Activated CD4-positive, alpha-beta T cell treated with anti-CD3 and anti-CD28 coated beads, Interleukin-2, amount 10 ng/mL, durations not matched to agents 24 days and 14 days (primary cell): ENCODE measurements at regions not wholly inside any gene's neighbourhood (a gene's known extent, or its start where the extent isn't known, plus 50 kb on each side); places are given as distances from the start of the nearest gene placed in this dataset.

ENCODE experiments used
- DNase-seq: peaks from one replicate; pipeline ENCODE4 v3.0.0; 2022
- H3K27ac Mint-ChIP-seq: one replicate; pipeline ENCODE4 v1.8.0; 2022; ENCODE audit warnings: mild to moderate bottlenecking, mixed read lengths
- H3K27me3 Mint-ChIP-seq: one replicate; pipeline ENCODE4 v1.8.0; 2022; ENCODE audit warnings: mixed read lengths
- H3K36me3 Mint-ChIP-seq: one replicate; pipeline ENCODE4 v1.8.0; 2022; ENCODE audit warnings: low read depth, mild to moderate bottlenecking, mixed read lengths
- H3K4me1 Mint-ChIP-seq: one replicate; pipeline ENCODE4 v1.8.0; 2021; ENCODE audit warnings: mixed read lengths
- H3K4me3 Mint-ChIP-seq: one replicate; pipeline ENCODE4 v1.8.0; 2022; ENCODE audit warnings: mild to moderate bottlenecking, moderate library complexity, mixed read lengths
- H3K9me3 Mint-ChIP-seq: one replicate; pipeline ENCODE4 v1.8.0; 2021; ENCODE audit warnings: mixed read lengths
- intact Hi-C: fragments of 100-400 bp; cut with micrococcal nuclease; formaldehyde crosslinking; loops from one replicate; pipeline ENCODE4 v1.15.1; 2023

GRCh38 chr4:23388699-23389395 is 501.0 kb downstream of the PPARGC1A start:
- DNase-seq = no peak
- intact Hi-C loops = no loop called here
- Mint-ChIP-seq H3K9me3 (no peaks in the 10 kb centered on the region), H3K27ac (no peak overlapping the region), H3K36me3 (no peaks in the 10 kb centered on the region), H3K4me3 (no peak overlapping the region), H3K4me1 (no peaks in the 10 kb centered on the region), H3K27me3 (no peaks in the 10 kb centered on the region)

- H3K9me3 Mint-ChIP-seq = no peaks in the 10 kb centered on the region
- H3K4me1 Mint-ChIP-seq = no peaks in the 10 kb centered on the region
- H3K27me3 Mint-ChIP-seq = no peaks in the 10 kb centered on the region
- no peak for DNase-seq
- H3K36me3 Mint-ChIP-seq = no peaks in the 10 kb centered on the region
- intact Hi-C loops = no loop called here
- H3K4me3 Mint-ChIP-seq = no peak overlapping the region
- no peak overlapping the region for H3K27ac Mint-ChIP-seq
Observed at GRCh38 chr4:23388255-23388654, 501.6 kb downstream of the PPARGC1A start.

- peaks cover 1% of the 10 kb centered on the region for H3K4me1 Mint-ChIP-seq
- H3K27ac Mint-ChIP-seq = no peak overlapping the region
- DNase-seq = no peak
- no peaks in the 10 kb centered on the region for H3K36me3 Mint-ChIP-seq
- H3K27me3 Mint-ChIP-seq = no peaks in the 10 kb centered on the region
- intact Hi-C loops = no loop called here
- H3K9me3 Mint-ChIP-seq = no peaks in the 10 kb centered on the region
- H3K4me3 Mint-ChIP-seq = no peak overlapping the region
Observed at GRCh38 chr4:23384741-23385140, 505.1 kb downstream of the PPARGC1A start.

GRCh38 chr4:23382879-23383278 is 507.0 kb downstream of the PPARGC1A start:
- no peak for DNase-seq
- Mint-ChIP-seq H3K4me3 (no peak overlapping the region), H3K4me1 (peaks cover 1% of the 10 kb centered on the region), H3K9me3 (no peaks in the 10 kb centered on the region), H3K36me3 (no peaks in the 10 kb centered on the region), H3K27ac (no peak overlapping the region), H3K27me3 (no peaks in the 10 kb centered on the region)
- intact Hi-C loops = no loop called here

- H3K9me3 Mint-ChIP-seq = no peaks in the 10 kb centered on the region
- H3K27ac Mint-ChIP-seq = no peak overlapping the region
- H3K4me1 Mint-ChIP-seq = no peaks in the 10 kb centered on the region
- H3K36me3 Mint-ChIP-seq = no peaks in the 10 kb centered on the region
- no peak for DNase-seq
- H3K27me3 Mint-ChIP-seq = no peaks in the 10 kb centered on the region
- no peak overlapping the region for H3K4me3 Mint-ChIP-seq
- intact Hi-C loops = no loop called here
Observed at GRCh38 chr4:23374259-23374658, 515.6 kb downstream of the PPARGC1A start.

- Mint-ChIP-seq H3K27ac (no peak overlapping the region), H3K4me1 (no peaks in the 10 kb centered on the region), H3K27me3 (no peaks in the 10 kb centered on the region), H3K36me3 (no peaks in the 10 kb centered on the region), H3K9me3 (no peaks in the 10 kb centered on the region), H3K4me3 (no peak overlapping the region)
- intact Hi-C loops = no loop called here
- no peak for DNase-seq
Observed at GRCh38 chr4:23373261-23373660, 516.6 kb downstream of the PPARGC1A start.

- Mint-ChIP-seq H3K4me3 (no peak overlapping the region), H3K27ac (no peak overlapping the region), H3K36me3 (no peaks in the 10 kb centered on the region), H3K4me1 (no peaks in the 10 kb centered on the region), H3K27me3 (no peaks in the 10 kb centered on the region), H3K9me3 (no peaks in the 10 kb centered on the region)
- DNase-seq = peak; percentile 34
- intact Hi-C loops = no loop called here
Observed at GRCh38 chr4:23371533-23371932, 518.3 kb downstream of the PPARGC1A start.

GRCh38 chr4:23369331-23369730 is 520.5 kb downstream of the PPARGC1A start:
- peak; percentile 24 for DNase-seq
- H3K4me1 Mint-ChIP-seq = no peaks in the 10 kb centered on the region
- H3K27ac Mint-ChIP-seq = no peak overlapping the region
- intact Hi-C loops = no loop called here
- H3K27me3 Mint-ChIP-seq = no peaks in the 10 kb centered on the region
- no peaks in the 10 kb centered on the region for H3K36me3 Mint-ChIP-seq
- no peak overlapping the region for H3K4me3 Mint-ChIP-seq
- no peaks in the 10 kb centered on the region for H3K9me3 Mint-ChIP-seq

GRCh38 chr4:23368081-23368697 is 521.7 kb downstream of the PPARGC1A start:
- Mint-ChIP-seq H3K27ac (no peak overlapping the region), H3K27me3 (no peaks in the 10 kb centered on the region), H3K4me3 (no peak overlapping the region), H3K9me3 (peaks cover 3% of the 10 kb centered on the region), H3K36me3 (no peaks in the 10 kb centered on the region), H3K4me1 (no peaks in the 10 kb centered on the region)
- no peak for DNase-seq
- intact Hi-C loops = no loop called here

- Mint-ChIP-seq H3K4me1 (no peaks in the 10 kb centered on the region), H3K9me3 (peaks cover 3% of the 10 kb centered on the region), H3K4me3 (no peak overlapping the region), H3K27ac (no peak overlapping the region), H3K27me3 (no peaks in the 10 kb centered on the region), H3K36me3 (no peaks in the 10 kb centered on the region)
- intact Hi-C loops = no loop called here
- no peak for DNase-seq
Observed at GRCh38 chr4:23366557-23366906, 523.3 kb downstream of the PPARGC1A start.

- DNase-seq = no peak
- Mint-ChIP-seq H3K27me3 (no peaks in the 10 kb centered on the region), H3K9me3 (peaks cover 3% of the 10 kb centered on the region), H3K4me3 (no peak overlapping the region), H3K36me3 (no peaks in the 10 kb centered on the region), H3K4me1 (no peaks in the 10 kb centered on the region), H3K27ac (no peak overlapping the region)
- intact Hi-C loops = no loop called here
Observed at GRCh38 chr4:23365871-23366556, 523.8 kb downstream of the PPARGC1A start.

- Mint-ChIP-seq H3K4me1 (no peaks in the 10 kb centered on the region), H3K36me3 (no peaks in the 10 kb centered on the region), H3K27ac (no peak overlapping the region), H3K27me3 (no peaks in the 10 kb centered on the region), H3K4me3 (no peak overlapping the region), H3K9me3 (peaks cover 3% of the 10 kb centered on the region)
- intact Hi-C loops = no loop called here
- no peak for DNase-seq
Observed at GRCh38 chr4:23365086-23365485, 524.8 kb downstream of the PPARGC1A start.

GRCh38 chr4:23364167-23364566 is 525.7 kb downstream of the PPARGC1A start:
- Mint-ChIP-seq H3K4me3 (no peak overlapping the region), H3K27ac (no peak overlapping the region)
- intact Hi-C loops = no loop called here

GRCh38 chr4:23361453-23361852 is 528.4 kb downstream of the PPARGC1A start:
- Mint-ChIP-seq H3K4me1 (no peaks in the 10 kb centered on the region), H3K27me3 (no peaks in the 10 kb centered on the region), H3K36me3 (no peaks in the 10 kb centered on the region), H3K4me3 (no peak overlapping the region), H3K9me3 (peaks cover 3% of the 10 kb centered on the region), H3K27ac (no peak overlapping the region)
- DNase-seq = no peak
- intact Hi-C loops = no loop called here

More at GRCh38 chr4:23364167-23364566, 525.7 kb downstream of the PPARGC1A start:
- Mint-ChIP-seq H3K9me3 (peaks cover 3% of the 10 kb centered on the region), H3K27me3 (no peaks in the 10 kb centered on the region), H3K4me1 (no peaks in the 10 kb centered on the region), H3K36me3 (no peaks in the 10 kb centered on the region)
- no peak for DNase-seq
